GM12878 (cell line): ENCODE measurements at regions not wholly inside any gene's neighbourhood (a gene's known extent, or its start where the extent isn't known, plus 50 kb on each side); places are given as distances from the start of the nearest gene placed in this dataset.

Experiments used
- BCL11A ChIP-seq: IDR thresholded peaks from 2 replicates; pipeline ENCODE4 v1.6.1; 2011; ENCODE audit warnings: low read depth, low read length
- CREB1 ChIP-seq: IDR thresholded peaks from 2 replicates; pipeline ENCODE4 v1.6.1; 2012; ENCODE audit warnings: low read depth, mild to moderate bottlenecking, inconsistent platforms
- HCFC1 ChIP-seq: fragments of 150-350 bp; IDR thresholded peaks from 2 replicates; pipeline ENCODE4 v1.6.1; 2014; ENCODE audit warnings: low read length
- POLR2A ChIP-seq: IDR thresholded peaks from 2 replicates; pipeline ENCODE4 v1.6.1; 2011; ENCODE audit warnings: low read depth, mild to moderate bottlenecking, low read length
- REST ChIP-seq: IDR thresholded peaks from 2 replicates; pipeline ENCODE4 v1.6.1; 2012; ENCODE audit warnings: mild to moderate bottlenecking, low read depth, low read length
- TCF7 ChIP-seq: IDR thresholded peaks from 2 replicates; pipeline ENCODE4 v1.6.1; 2014; ENCODE audit warnings: antibody characterized with exemption, borderline replicate concordance
- ZNF274 ChIP-seq: IDR thresholded peaks from one replicate; pipeline ENCODE4 v1.8.0; 2011; ENCODE audit not compliant: insufficient read length, insufficient read depth
- TF ChIP-seq, protein P1 (sequence below), 3 experiments: IDR thresholded peaks in 2 of 3; conservative IDR thresholded peaks in 1 of 3; 2 replicates each; pipeline ENCODE4 v1.5.1; 2011; ENCODE audit warnings: low read depth in 3 of 3, low read length in 3 of 3, mild to moderate bottlenecking in 3 of 3, control low read depth in 2 of 3, moderate library complexity in 2 of 3, inconsistent platforms in 1 of 3, mixed read lengths in 1 of 3; ENCODE audit not compliant: control insufficient read depth in 2 of 3, insufficient read depth in 1 of 3; ENCODE audit errors: extremely low read depth in 1 of 3

DNA sequence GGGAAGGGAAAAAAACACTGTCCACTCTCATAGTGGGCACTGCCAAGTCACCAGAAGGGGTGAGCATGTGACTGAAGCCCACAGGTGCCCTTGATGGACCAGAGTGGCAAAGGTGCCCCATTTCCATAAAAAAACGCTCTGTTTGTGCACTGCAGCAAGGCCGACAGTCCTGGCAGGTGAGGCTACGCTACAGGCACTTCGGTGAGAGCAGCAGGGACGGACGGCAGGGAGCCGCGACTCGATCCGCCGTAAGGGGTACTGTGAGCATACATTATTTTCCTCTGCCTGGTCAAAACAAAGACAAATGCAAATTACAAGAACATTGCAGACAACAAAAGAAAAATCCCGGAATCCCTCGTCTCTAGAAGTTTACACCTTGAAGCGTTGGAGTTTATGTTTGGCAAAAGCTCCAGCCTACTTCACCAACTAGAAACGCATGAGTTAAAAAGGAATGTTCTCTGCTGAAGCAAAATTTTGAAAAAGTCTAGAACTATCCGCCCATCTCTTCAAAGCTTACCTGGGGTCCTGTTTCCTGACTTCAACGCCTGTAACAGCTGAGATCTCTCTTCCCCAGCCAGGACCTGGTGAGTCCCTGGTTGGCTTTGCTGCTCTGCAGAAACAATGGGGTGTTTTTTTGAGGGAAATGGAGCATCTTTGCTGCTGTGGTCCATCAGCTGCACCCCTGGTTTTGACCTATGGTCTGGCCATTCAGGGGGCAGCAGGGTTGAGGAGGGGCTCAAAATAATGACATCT lies 52.9 kb upstream of the RFLNA start:
- TF ChIP-seq ZNF274 (no peak), CREB1 (no peak), POLR2A (no peak), TCF7 (no peak), BCL11A (no peak), REST (no peak), HCFC1 (no peak)
- TF ChIP-seq, protein P1, sequence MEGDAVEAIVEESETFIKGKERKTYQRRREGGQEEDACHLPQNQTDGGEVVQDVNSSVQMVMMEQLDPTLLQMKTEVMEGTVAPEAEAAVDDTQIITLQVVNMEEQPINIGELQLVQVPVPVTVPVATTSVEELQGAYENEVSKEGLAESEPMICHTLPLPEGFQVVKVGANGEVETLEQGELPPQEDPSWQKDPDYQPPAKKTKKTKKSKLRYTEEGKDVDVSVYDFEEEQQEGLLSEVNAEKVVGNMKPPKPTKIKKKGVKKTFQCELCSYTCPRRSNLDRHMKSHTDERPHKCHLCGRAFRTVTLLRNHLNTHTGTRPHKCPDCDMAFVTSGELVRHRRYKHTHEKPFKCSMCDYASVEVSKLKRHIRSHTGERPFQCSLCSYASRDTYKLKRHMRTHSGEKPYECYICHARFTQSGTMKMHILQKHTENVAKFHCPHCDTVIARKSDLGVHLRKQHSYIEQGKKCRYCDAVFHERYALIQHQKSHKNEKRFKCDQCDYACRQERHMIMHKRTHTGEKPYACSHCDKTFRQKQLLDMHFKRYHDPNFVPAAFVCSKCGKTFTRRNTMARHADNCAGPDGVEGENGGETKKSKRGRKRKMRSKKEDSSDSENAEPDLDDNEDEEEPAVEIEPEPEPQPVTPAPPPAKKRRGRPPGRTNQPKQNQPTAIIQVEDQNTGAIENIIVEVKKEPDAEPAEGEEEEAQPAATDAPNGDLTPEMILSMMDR (IDR thresholded peaks at IDR 0.05 in 2 of 3, conservative IDR thresholded peaks at IDR 0.05 in 1 of 3; ENCODE audit: control insufficient read depth in 2 of 3, extremely low read depth in 1 of 3, insufficient read depth in 1 of 3, low read depth in 3 of 3, low read length in 3 of 3) = no peak
